OCI-LY3 (cell line): ENCODE measurements at regions not wholly inside any gene's neighbourhood (a gene's known extent, or its start where the extent isn't known, plus 50 kb on each side); places are given as distances from the start of the nearest gene placed in this dataset.

Source experiments
- H2AFZ ChIP-seq: fragments of 200-600, 300-600 bp; shearing (Covaris generic); 2 replicates; pipeline ENCODE4 v1.6.0; 2014; ENCODE audit warnings: antibody characterized with exemption, low read depth, low read length
- H3K27ac ChIP-seq: fragments of 200-600, 300-600 bp; sonication (generic); 2 replicates; pipeline ENCODE4 v1.5.1; 2014; ENCODE audit warnings: mild to moderate bottlenecking, low read length, moderate library complexity, mixed read lengths
- H3K27me3 ChIP-seq: fragments of 200-600, 300-600 bp; sonication (generic); 2 replicates; pipeline ENCODE4 v1.6.1; 2014; ENCODE audit warnings: low read depth, low read length, mixed read lengths
- H3K36me3 ChIP-seq: fragments of 200-600, 300-600 bp; sonication (generic); replicated peaks from 2 replicates; pipeline ENCODE3; 2014; ENCODE audit warnings: low read depth, low read length, mixed read lengths
- H3K4me1 ChIP-seq: fragments of 300-600, 200-600 bp; sonication (generic); 2 replicates; pipeline ENCODE4 v1.6.1; 2014; ENCODE audit warnings: low read length, mixed read lengths
- H3K4me2 ChIP-seq: fragments of 200-600, 300-600 bp; sonication (generic); 2 replicates; pipeline ENCODE4 v1.6.1; 2014; ENCODE audit warnings: low read length, mixed read lengths
- H3K4me3 ChIP-seq: fragments of 300-600, 200-600 bp; sonication (generic); 2 replicates; pipeline ENCODE4 v1.5.1; 2014; ENCODE audit warnings: antibody characterized with exemption, mild to moderate bottlenecking, low read length, moderate library complexity
- H3K79me2 ChIP-seq: fragments of 300-600, 200-600 bp; shearing (Covaris generic); 2 replicates; pipeline ENCODE4 v1.6.1; 2014; ENCODE audit warnings: mild to moderate bottlenecking, low read length, mixed read lengths
- H3K9ac ChIP-seq: fragments of 300-600, 200-600 bp; shearing (Covaris generic); 2 replicates; pipeline ENCODE4 v1.6.0; 2014; ENCODE audit warnings: mild to moderate bottlenecking, low read length, moderate library complexity
- H3K9me3 ChIP-seq: fragments of 200-600, 300-600 bp; shearing (Covaris generic); 2 replicates; pipeline ENCODE4 v1.6.1; 2014; ENCODE audit warnings: low read length, mixed read lengths; ENCODE audit not compliant: insufficient read depth
- H4K20me1 ChIP-seq: fragments of 200-600, 300-600 bp; sonication (generic); 2 replicates; pipeline ENCODE4 v1.6.1; 2016; ENCODE audit warnings: low read length, mixed read lengths; ENCODE audit not compliant: insufficient read depth
- CTCF ChIP-seq: fragments of 200-600, 300-600 bp; sonication (generic); IDR thresholded peaks from 2 replicates; pipeline ENCODE4 v1.5.1; 2014; ENCODE audit warnings: antibody characterized with exemption, low read length, low read depth
- EZH2phosphoT487 ChIP-seq: fragments of 200-600 bp; shearing (Covaris generic); IDR thresholded peaks from 2 replicates; pipeline ENCODE4 v1.6.1; 2018; ENCODE audit warnings: antibody characterized with exemption, mixed run types, low read depth

GRCh38 chrX:120697053-120697452 lies 67.2 kb upstream of the C1GALT1C1 start:
- Histone ChIP-seq H3K4me1 (no peaks in the 10 kb centered on the region), H3K9me3 (no peaks in the 10 kb centered on the region), H3K27me3 (no peaks in the 10 kb centered on the region), H3K27ac (no peak overlapping the region), H3K9ac (no peak overlapping the region), H2AFZ (no peak overlapping the region), H3K79me2 (no peaks in the 10 kb centered on the region), H3K4me3 (no peak overlapping the region), H3K36me3 (no peaks in the 10 kb centered on the region), H3K4me2 (no peak overlapping the region), H4K20me1 (no peaks in the 10 kb centered on the region)
- TF ChIP-seq EZH2phosphoT487 = no peak
- TF ChIP-seq CTCF = no peak

- no peaks in the 10 kb centered on the region for H3K27me3 ChIP-seq
- no peak overlapping the region for H3K4me3 ChIP-seq
- TF ChIP-seq CTCF (no peak), EZH2phosphoT487 (no peak)
- no peaks in the 10 kb centered on the region for H3K79me2 ChIP-seq
- H3K36me3 ChIP-seq = no peaks in the 10 kb centered on the region
- H3K27ac ChIP-seq = no peak overlapping the region
- no peak overlapping the region for H2AFZ ChIP-seq
- no peak overlapping the region for H3K9ac ChIP-seq
- H3K9me3 ChIP-seq = no peaks in the 10 kb centered on the region
- H3K4me1 ChIP-seq = no peaks in the 10 kb centered on the region
- H3K4me2 ChIP-seq = no peak overlapping the region
- no peaks in the 10 kb centered on the region for H4K20me1 ChIP-seq
Measured at GRCh38 chrX:120692319-120692718, 62.5 kb upstream of the C1GALT1C1 start.

- H3K36me3 ChIP-seq = no peaks in the 10 kb centered on the region
- no peak overlapping the region for H3K27ac ChIP-seq
- H4K20me1 ChIP-seq = no peaks in the 10 kb centered on the region
- H3K27me3 ChIP-seq = no peaks in the 10 kb centered on the region
- H3K4me1 ChIP-seq = no peaks in the 10 kb centered on the region
- H3K4me3 ChIP-seq = no peak overlapping the region
- TF ChIP-seq CTCF = no peak
- no peak for TF ChIP-seq EZH2phosphoT487
- no peaks in the 10 kb centered on the region for H3K79me2 ChIP-seq
- no peak overlapping the region for H2AFZ ChIP-seq
- no peak overlapping the region for H3K9ac ChIP-seq
- H3K9me3 ChIP-seq = no peaks in the 10 kb centered on the region
- no peak overlapping the region for H3K4me2 ChIP-seq
Measured at GRCh38 chrX:120690941-120691340, 61.1 kb upstream of the C1GALT1C1 start.

- TF ChIP-seq EZH2phosphoT487 = no peak
- no peak for TF ChIP-seq CTCF
- Histone ChIP-seq H3K4me3 (no peak overlapping the region), H3K4me1 (no peaks in the 10 kb centered on the region), H3K9ac (no peak overlapping the region), H3K27ac (no peak overlapping the region), H3K27me3 (no peaks in the 10 kb centered on the region), H2AFZ (no peak overlapping the region), H3K4me2 (no peak overlapping the region), H4K20me1 (no peaks in the 10 kb centered on the region), H3K36me3 (no peaks in the 10 kb centered on the region), H3K9me3 (no peaks in the 10 kb centered on the region), H3K79me2 (no peaks in the 10 kb centered on the region)
Measured at GRCh38 chrX:120690344-120690743, 60.5 kb upstream of the C1GALT1C1 start.
